HG03097 (cell line): ENCODE measurements at regions not wholly inside any gene's neighbourhood (a gene's known extent, or its start where the extent isn't known, plus 50 kb on each side); places are given as distances from the start of the nearest gene placed in this dataset.

Experiments
- ATAC-seq: cut with Tn5 transposase; IDR thresholded peaks from one replicate; pipeline ENCODE4 v1.9.1; 2021; ENCODE audit not compliant: unreplicated experiment, low FRiP score

DNA sequence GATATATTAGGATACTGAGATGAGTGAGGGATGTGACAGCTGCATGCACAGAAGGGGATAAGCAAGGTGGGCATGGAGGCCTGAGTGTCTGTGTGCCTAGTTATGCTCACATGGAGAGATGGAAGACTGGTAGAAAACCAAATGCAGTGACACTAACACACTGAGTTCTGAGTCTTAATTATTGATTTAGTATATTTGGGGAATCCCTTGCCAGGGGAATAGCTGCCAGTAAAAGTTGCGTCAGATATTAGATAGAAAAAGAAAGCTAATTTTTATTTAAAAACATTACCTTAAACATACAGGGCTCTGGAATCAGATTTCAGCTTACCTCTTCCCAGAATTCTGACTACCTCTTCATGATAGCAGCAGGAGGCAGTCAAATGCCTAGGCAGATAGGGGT is 620.5 kb downstream of the METTL15 start:
- no peak for ATAC-seq

DNA sequence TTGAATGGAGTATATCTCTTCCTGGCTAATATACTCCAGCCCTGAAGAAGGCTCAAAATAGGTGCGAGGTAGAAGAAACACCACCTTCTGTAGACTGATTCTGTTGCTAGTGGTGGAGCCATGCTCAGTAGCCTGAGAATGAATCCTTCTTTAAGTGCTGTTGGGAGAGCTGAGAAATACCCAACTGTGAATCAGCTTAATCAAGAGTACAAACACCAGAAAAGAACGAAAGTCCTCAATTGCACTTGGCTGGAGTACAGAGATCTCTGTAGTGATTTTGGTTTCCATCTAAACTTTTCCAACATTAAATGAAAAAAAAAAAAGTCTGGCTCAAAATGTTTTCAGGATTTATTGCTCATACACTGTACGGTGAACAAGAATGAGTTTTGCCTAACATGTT is 619.1 kb downstream of the METTL15 start:
- no peak for ATAC-seq

- no peak for ATAC-seq
Measured at GRCh38 chr11:28726432-28726831, 618.2 kb downstream of the METTL15 start.

DNA sequence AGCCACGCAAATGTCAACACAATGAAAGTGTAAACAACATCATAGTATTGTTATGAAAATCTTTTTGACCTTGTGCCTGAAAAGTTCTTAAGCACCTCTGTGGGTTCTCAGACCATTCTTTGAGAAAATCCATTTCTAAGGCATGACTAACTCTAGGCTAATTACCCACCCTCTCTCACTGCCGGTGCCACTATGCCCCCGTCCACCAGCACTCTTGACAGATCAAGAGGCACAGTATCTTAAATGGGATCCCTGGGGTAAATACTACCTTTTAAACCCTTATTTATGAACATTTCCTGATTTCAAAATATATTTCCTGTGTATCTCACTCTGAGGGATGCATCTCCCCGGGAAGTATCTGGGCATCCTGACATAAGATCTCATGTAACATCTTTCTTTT is 607.5 kb downstream of the METTL15 start:
- ATAC-seq: no peak

GRCh38 chr11:28713850-28714249 is 605.7 kb downstream of the METTL15 start:
- ATAC-seq: no peak

- no peak for ATAC-seq
Measured at GRCh38 chr11:28708075-28708474, 599.9 kb downstream of the METTL15 start.

GRCh38 chr11:28704801-28705200 is 596.6 kb downstream of the METTL15 start:
- ATAC-seq: no peak

- ATAC-seq: no peak
Measured at GRCh38 chr11:28703371-28703770, 595.2 kb downstream of the METTL15 start.

DNA sequence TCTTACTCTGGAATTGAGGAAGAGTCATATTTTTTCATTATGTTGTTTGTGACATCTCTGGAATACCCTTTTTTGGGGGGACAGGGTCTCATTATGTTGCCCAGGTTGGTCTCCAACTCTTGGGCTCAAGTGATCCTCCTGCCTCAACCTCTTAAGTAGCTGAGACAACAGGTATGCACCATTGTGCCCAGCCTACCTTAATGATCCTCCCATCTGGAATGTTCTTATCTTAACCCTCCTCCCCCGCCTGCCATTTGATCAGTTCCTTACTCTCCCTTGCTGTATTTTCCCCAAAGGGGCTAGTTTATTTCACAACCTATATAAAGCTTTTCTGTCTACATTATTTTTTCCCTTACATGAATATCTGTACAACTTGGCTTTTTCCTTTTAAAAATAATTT is 594.7 kb downstream of the METTL15 start:
- no peak for ATAC-seq

GRCh38 chr11:28702450-28702790 is 594.2 kb downstream of the METTL15 start:
- ATAC-seq: no peak

- no peak for ATAC-seq
Measured at GRCh38 chr11:28701760-28702449, 593.7 kb downstream of the METTL15 start.

DNA sequence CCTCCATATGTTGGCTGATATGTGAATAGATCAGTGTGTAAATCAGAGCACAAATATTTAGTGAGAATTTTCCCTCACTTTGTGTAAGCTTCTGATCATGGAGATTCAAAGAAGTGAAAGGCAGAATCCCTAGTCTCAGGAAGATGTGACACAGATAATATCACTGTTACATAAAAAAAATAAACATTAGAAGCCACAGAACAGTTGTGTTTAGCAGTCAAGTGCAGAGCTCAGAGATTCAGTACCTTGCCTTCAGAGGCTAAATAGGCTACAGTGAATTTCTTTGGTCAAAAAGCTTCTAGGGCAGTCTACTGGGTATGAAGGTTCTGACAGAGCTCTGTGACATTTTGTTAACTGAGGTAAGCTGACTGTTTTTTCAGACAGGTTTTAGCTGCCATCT is 591.5 kb downstream of the METTL15 start:
- ATAC-seq: no peak

DNA sequence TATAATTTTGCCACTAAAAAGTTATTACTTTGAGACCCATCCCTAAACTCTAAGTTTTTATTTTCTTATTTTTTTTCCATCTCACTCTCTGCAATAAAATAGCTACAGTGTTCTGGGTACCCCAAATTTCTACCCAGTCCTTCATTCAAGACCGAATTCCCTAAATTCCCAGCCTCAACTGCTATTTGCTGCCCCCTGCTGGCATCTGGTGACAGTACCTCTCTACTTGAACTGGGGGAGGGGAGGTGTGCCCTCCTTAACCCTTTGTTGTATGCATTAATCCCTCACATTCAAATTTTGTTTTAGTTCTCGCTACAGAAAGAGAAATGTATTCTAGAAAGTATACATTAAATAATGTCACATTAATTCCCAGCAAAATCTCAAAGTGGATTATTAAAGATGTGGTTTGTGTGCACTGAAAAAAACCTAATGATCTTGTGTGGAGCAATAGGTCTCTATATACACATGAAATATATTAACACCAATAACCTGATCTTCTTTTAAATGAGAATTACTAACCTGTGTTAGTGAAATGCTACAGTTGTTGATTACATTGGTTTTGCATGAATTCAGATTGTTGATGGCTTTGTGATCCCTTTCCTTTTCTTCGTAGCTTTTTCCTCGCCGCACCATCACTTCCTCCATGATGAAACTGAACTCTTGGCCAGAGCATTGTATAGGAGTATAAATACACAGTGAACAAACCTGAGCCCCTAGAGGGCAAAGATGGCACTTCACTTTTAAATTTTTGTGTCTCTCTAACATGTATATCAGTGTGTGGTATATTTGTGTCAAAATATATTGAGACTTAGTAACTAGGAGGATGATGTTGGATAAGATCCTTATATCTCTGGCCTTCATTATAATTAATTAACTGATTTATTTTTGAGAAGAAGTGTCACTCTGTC is 590.0 kb downstream of the METTL15 start:
- no peak for ATAC-seq

GRCh38 chr11:28696591-28696990 is 588.4 kb downstream of the METTL15 start:
- no peak for ATAC-seq

- no peak for ATAC-seq
Measured at GRCh38 chr11:28690746-28691145, 582.6 kb downstream of the METTL15 start.

DNA sequence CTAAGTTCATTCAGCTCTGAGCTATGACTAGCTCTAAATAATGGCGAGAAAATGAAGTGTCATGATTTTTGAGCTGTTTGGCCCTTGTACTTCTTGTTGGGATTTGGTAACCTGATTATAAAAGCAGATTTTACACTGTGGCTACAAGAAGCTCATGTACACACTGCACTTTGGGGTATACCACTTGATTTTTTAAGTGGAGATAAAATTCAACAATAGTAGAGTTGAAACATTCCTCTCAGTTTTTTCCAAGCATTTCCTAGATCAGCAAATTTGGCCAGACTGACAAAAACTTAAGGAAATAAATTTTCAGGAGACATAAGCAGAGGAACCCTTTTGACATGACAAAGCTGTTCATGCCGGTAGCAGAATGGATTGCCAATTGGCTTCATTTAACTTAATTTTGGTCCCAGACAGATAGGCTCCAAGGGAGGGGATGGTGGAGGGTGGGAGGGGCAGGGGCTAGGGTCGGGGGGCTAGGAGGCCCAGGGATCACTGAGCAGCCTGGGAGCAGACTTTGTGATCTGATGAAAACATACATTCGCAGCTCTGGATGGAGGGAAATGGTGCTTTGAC is 575.9 kb downstream of the METTL15 start:
- no peak for ATAC-seq

DNA sequence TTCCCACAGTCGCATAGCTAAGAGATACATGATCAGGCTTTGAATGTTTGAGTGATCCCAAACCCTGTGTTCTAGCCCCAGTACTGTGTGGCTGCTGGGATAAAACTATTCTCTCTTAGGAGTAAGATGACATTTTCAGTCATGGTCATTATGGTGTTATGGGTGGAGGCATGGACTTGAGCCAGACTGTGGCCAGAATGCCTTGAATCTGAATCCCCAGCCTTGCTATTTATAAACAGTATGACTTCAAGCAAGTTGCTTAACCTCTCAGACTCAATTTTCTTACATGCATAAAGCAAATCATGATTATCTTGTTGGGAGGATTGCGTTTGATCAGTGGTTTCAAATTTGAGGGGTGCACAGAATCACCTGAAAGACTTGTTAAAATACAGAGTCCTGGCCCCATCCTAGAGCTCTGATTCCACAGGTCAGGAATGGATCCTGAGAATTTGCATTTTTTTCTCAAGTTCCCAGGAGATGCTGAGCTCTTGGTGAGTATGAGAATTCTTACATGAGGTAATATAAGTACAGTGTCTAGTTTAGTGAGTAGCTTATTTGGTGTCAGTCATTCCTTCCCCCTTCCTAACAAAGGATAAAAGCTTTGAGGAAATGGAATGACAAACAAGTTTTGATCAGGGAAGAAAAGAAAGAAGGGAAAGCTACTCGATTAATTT is 571.7 kb downstream of the METTL15 start:
- ATAC-seq: no peak

DNA sequence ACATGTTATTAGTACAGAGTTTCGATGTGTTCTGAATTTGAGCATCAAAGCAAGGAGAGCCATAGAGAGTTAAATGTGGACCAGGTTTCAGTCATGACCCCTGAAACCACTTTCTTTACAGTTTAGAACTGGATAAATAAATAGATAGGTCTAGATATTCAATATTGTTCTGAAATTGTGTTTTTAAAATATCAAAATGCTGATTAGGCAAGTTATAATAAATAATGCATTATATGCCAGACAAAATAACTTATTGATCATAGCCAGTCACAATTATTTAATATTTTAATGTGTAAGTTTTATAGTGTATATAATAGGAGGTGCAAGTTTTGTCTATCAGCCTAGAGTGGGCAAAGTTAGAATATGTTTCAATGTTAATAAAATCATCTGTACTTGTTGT is 569.5 kb downstream of the METTL15 start:
- no peak for ATAC-seq

GRCh38 chr11:28675183-28675582 is 567.0 kb downstream of the METTL15 start:
- ATAC-seq: no peak

GRCh38 chr11:28674433-28675103 is 566.4 kb downstream of the METTL15 start:
- no peak for ATAC-seq
